HCT116 (cell line): ENCODE measurements at regions not wholly inside any gene's neighbourhood (a gene's known extent, or its start where the extent isn't known, plus 50 kb on each side); places are given as distances from the start of the nearest gene placed in this dataset.

Experiments used
- ATAC-seq: fragments of 200-7000 bp; cut with Tn5 transposase; 2 replicates; pipeline ENCODE4 v1.9.1; 2020; ENCODE audit warnings: mild to moderate bottlenecking, moderate library complexity
- BruUV-seq: library from RNA; stranded (reverse); fragments of 400-500 nt; replicated peaks from 2 replicates; lab custom pipeline; 2021; lab: Mats Ljungman, UMichigan
- CTCF ChIA-PET: fragments of 300-600 bp; sonication (Branson Sonifier 250); formaldehyde crosslinking; loops from one replicate; lab custom pipeline; 2021; ENCODE audit warnings: antibody characterized with exemption; lab: Charles Lee
- POLR2A ChIA-PET: fragments of 300-600, 350-600 bp; sonication (Branson Sonifier 250); formaldehyde crosslinking; loops from one replicate; lab custom pipeline; 2021; ENCODE audit warnings: antibody characterized with exemption; lab: Charles Lee
- RAD21 ChIA-PET, 2 experiments: fragments of 300-600 bp; sonication (Branson Sonifier 250); formaldehyde crosslinking; loops; one replicate each; lab custom pipeline; 2023; ENCODE audit warnings: low total read pairs in 2 of 2; ENCODE audit not compliant: uncharacterized antibody in 2 of 2, unreplicated experiment in 2 of 2, low non-redundant PET in 1 of 2; lab: Charles Lee
- DNase-seq: peaks from one replicate; pipeline ENCODE4 v3.0.0-alpha.2; 2010; ENCODE audit warnings: low read depth, low spot score
- H2AFZ ChIP-seq: fragments of 200-600 bp; shearing (Covaris generic), sonication (generic); 2 replicates; pipeline ENCODE4 v1.6.1; 2017; ENCODE audit warnings: low read depth, mixed run types, mixed read lengths, antibody characterized with exemption, low read length; ENCODE audit not compliant: poor library complexity, severe bottlenecking
- H3K27ac ChIP-seq: 2 replicates; pipeline ENCODE4 v1.5.1; 2012; ENCODE audit warnings: low read depth, low read length
- H3K27me3 ChIP-seq: fragments of 200-600 bp; sonication (generic); 2 replicates; pipeline ENCODE4 v1.6.1; 2016; ENCODE audit warnings: mixed run types, low read length, mixed read lengths; ENCODE audit not compliant: insufficient read depth
- H3K36me3 ChIP-seq, 2 experiments: fragments of 200-500 bp in 1 of 2; fragments of 200-600 bp in 1 of 2; sonication (Bioruptor generic) in 1 of 2; sonication (generic) in 1 of 2; 2 replicates each; pipeline versions ENCODE4 v1.5.1 to v1.6.1; 2014 to 2016; ENCODE audit warnings: low read length in 2 of 2, inconsistent platforms in 1 of 2, mixed read lengths in 1 of 2, mixed run types in 1 of 2; ENCODE audit not compliant: insufficient read depth in 2 of 2, control insufficient read depth in 1 of 2
- H3K4me1 ChIP-seq, 2 experiments: fragments of 200-600 bp in 1 of 2; sonication (generic) in 1 of 2; 2 replicates each; pipeline versions ENCODE4 v1.5.1 to v1.6.1; 2012 to 2017; ENCODE audit warnings: low read length in 2 of 2, inconsistent platforms in 1 of 2, mild to moderate bottlenecking in 1 of 2, mixed read lengths in 1 of 2, mixed run types in 1 of 2, moderate library complexity in 1 of 2; ENCODE audit not compliant: insufficient read depth in 2 of 2, control insufficient read depth in 1 of 2
- H3K4me2 ChIP-seq: fragments of 200-600 bp; sonication (generic); 2 replicates; pipeline ENCODE4 v1.6.1; 2017; ENCODE audit warnings: mixed run types, low read length, mixed read lengths
- H3K4me3 ChIP-seq, 2 experiments: fragments of 200-600 bp in 1 of 2; sonication (generic) in 1 of 2; replicated peaks in 1 of 2; 2 replicates each; pipeline ENCODE4 v1.5.1; 2011 to 2016; ENCODE audit warnings: low read length in 2 of 2, control low read depth in 1 of 2, low read depth in 1 of 2, mild to moderate bottlenecking in 1 of 2, mixed read lengths in 1 of 2, mixed run types in 1 of 2
- H3K79me2 ChIP-seq: fragments of 200-600 bp; sonication (generic); 2 replicates; pipeline ENCODE4 v1.6.1; 2017; ENCODE audit warnings: mild to moderate bottlenecking, mixed run types, low read length, moderate library complexity, mixed read lengths; ENCODE audit not compliant: insufficient read depth
- H3K9ac ChIP-seq: fragments of 200-600 bp; sonication (generic); 2 replicates; pipeline ENCODE4 v1.6.1; 2016; ENCODE audit warnings: low read length, mixed read lengths
- H3K9me2 ChIP-seq: fragments of 200-600 bp; sonication (generic), shearing (Covaris generic); 2 replicates; pipeline ENCODE4 v1.6.1; 2017; ENCODE audit warnings: mixed run types, mild to moderate bottlenecking, moderate library complexity; ENCODE audit not compliant: insufficient read depth
- H3K9me3 ChIP-seq, 2 experiments: fragments of 200-500 bp in 1 of 2; fragments of 200-600 bp in 1 of 2; sonication (Bioruptor generic) in 1 of 2; sonication (generic) in 1 of 2; 2 replicates each; pipeline ENCODE4 v1.6.1; 2014 to 2017; ENCODE audit warnings: low read length in 2 of 2, mixed read lengths in 2 of 2, inconsistent platforms in 1 of 2, low read depth in 1 of 2, mild to moderate bottlenecking in 1 of 2, mixed run types in 1 of 2, moderate library complexity in 1 of 2; ENCODE audit not compliant: control insufficient read depth in 1 of 2, insufficient read depth in 1 of 2
- H4K20me1 ChIP-seq: fragments of 200-600 bp; sonication (generic), shearing (Covaris generic); 2 replicates; pipeline ENCODE4 v1.6.1; 2017; ENCODE audit warnings: mixed run types, mild to moderate bottlenecking, moderate library complexity; ENCODE audit not compliant: insufficient read depth
- CBX3 ChIP-seq: IDR thresholded peaks from 2 replicates; pipeline ENCODE4 v1.6.1; 2012; ENCODE audit warnings: low read depth
- CEBPB ChIP-seq: IDR thresholded peaks from 2 replicates; pipeline ENCODE4 v1.6.1; 2012; ENCODE audit warnings: low read depth
- EGR1 ChIP-seq: IDR thresholded peaks from 2 replicates; pipeline ENCODE4 v1.6.1; 2012; ENCODE audit warnings: low read depth
- ELF1 ChIP-seq: IDR thresholded peaks from 2 replicates; pipeline ENCODE4 v1.6.1; 2012; ENCODE audit warnings: low read depth, borderline replicate concordance
- EZH2 ChIP-seq: fragments of 200-600 bp; sonication (generic); IDR thresholded peaks from 2 replicates; pipeline ENCODE4 v1.6.1; 2017; ENCODE audit warnings: antibody characterized with exemption, mixed run types
- FOSL1 ChIP-seq: IDR thresholded peaks from 2 replicates; pipeline ENCODE4 v1.6.1; 2012; ENCODE audit warnings: low read depth
- JUND ChIP-seq: IDR thresholded peaks from 2 replicates; pipeline ENCODE4 v1.6.1; 2012
- MAX ChIP-seq: IDR thresholded peaks from 2 replicates; pipeline ENCODE4 v1.6.1; 2012
- POLR2A ChIP-seq: IDR thresholded peaks from 2 replicates; pipeline ENCODE4 v1.7.0; 2011; ENCODE audit warnings: borderline replicate concordance; ENCODE audit not compliant: insufficient read depth, insufficient read length; ENCODE audit errors: extremely low read depth
- POLR2AphosphoS5 ChIP-seq: IDR thresholded peaks from 2 replicates; pipeline ENCODE4 v1.6.1; 2011; ENCODE audit warnings: mild to moderate bottlenecking, low read depth, low read length, moderate library complexity
- RAD21 ChIP-seq: IDR thresholded peaks from 2 replicates; pipeline ENCODE4 v1.6.1; 2012; ENCODE audit warnings: low read depth, mild to moderate bottlenecking
- REST ChIP-seq: IDR thresholded peaks from 2 replicates; pipeline ENCODE4 v1.6.1; 2012; ENCODE audit warnings: low read depth
- SIN3A ChIP-seq: IDR thresholded peaks from 2 replicates; pipeline ENCODE4 v1.6.1; 2012; ENCODE audit warnings: low read depth
- SP1 ChIP-seq: IDR thresholded peaks from 2 replicates; pipeline ENCODE4 v1.6.1; 2012; ENCODE audit warnings: low read depth
- TCF7L2 ChIP-seq: IDR thresholded peaks from 2 replicates; pipeline ENCODE4 v1.7.0; 2011; ENCODE audit warnings: borderline replicate concordance, inconsistent platforms; ENCODE audit not compliant: insufficient read depth, insufficient read length; ENCODE audit errors: extremely low read depth
- ZNF274 ChIP-seq: fragments of 200-500 bp; sonication (Bioruptor generic); IDR thresholded peaks from 2 replicates; pipeline ENCODE4 v1.6.1; 2014; ENCODE audit warnings: mild to moderate bottlenecking, low read depth, low read length, inconsistent platforms
- intact Hi-C: fragments of 100-400 bp; cut with micrococcal nuclease; formaldehyde crosslinking; loops from 2 replicates; pipeline ENCODE4 v1.10.0; 2022

GRCh38 chr4:123477711-123478209 is 81.2 kb downstream of the SPRY1 start:
- Histone ChIP-seq H3K9ac (no peak overlapping the region), H3K4me3 (no peak overlapping the region), H2AFZ (peak overlapping the region; percentile 8), H3K27ac (no peak overlapping the region), H3K4me1 (peaks cover 19 to 31% of the 10 kb centered on the region in 2 experiments), H4K20me1 (no peaks in the 10 kb centered on the region), H3K9me3 (no peaks in the 10 kb centered on the region), H3K36me3 (no peaks in the 10 kb centered on the region), H3K27me3 (no peaks in the 10 kb centered on the region), H3K9me2 (no peaks in the 10 kb centered on the region), H3K79me2 (no peaks in the 10 kb centered on the region), H3K4me2 (no peak overlapping the region)
- RAD21 ChIA-PET, result no interaction called here
- TF ChIP-seq RAD21, result no peak
- TF ChIP-seq FOSL1, result no peak
- TF ChIP-seq POLR2A, result no peak
- no peak for TF ChIP-seq SP1
- TF ChIP-seq ZNF274, result no peak
- no peak for TF ChIP-seq EZH2
- CTCF ChIA-PET, result interaction anchor here (1.7 kb wide), 1 partner anchor 104 kb away, joined by 3 read pairs; no protein-coding TSS in a partner anchor
- intact Hi-C loops, result no loop called here
- no TSS peak for BruUV-seq
- DNase-seq, result no peak
- POLR2A ChIA-PET, result no interaction called here
- no peak for ATAC-seq

GRCh38 chr4:123478859-123479345 is 82.3 kb downstream of the SPRY1 start:
- ChIA-PET POLR2A (no interaction called here), CTCF (interaction anchor here (1.7 kb wide), 1 partner anchor 103 kb away, joined by 3 read pairs; no protein-coding TSS in a partner anchor), RAD21 (no interaction called here)
- Histone ChIP-seq H3K9me3 (no peaks in the 10 kb centered on the region), H3K36me3 (no peaks in the 10 kb centered on the region), H3K27ac (no peak overlapping the region), H3K4me3 (peak overlapping the region in 1 of 2 experiments; percentile 6; a peak in 1 of 4 replicates), H3K9ac (no peak overlapping the region), H3K4me2 (peak overlapping the region; percentile 56), H2AFZ (peak overlapping the region; percentile 52), H3K9me2 (no peaks in the 10 kb centered on the region), H3K27me3 (no peaks in the 10 kb centered on the region), H3K79me2 (no peaks in the 10 kb centered on the region), H3K4me1 (peaks cover 19 to 31% of the 10 kb centered on the region in 2 experiments), H4K20me1 (no peaks in the 10 kb centered on the region)
- intact Hi-C loops, result no loop called here
- ATAC-seq (peak; percentile 95), DNase-seq (peak; percentile 64)
- BruUV-seq, result no TSS peak
- peak; percentile 77 for TF ChIP-seq SP1
- no peak for TF ChIP-seq REST
- TF ChIP-seq TCF7L2, result peak; percentile 97
- TF ChIP-seq POLR2AphosphoS5, result peak; percentile 41; the same call in 1 of the 2 replicates
- peak; percentile 64 for TF ChIP-seq JUND
- TF ChIP-seq SIN3A, result peak; percentile 49; the same call in 1 of the 2 replicates
- 0 out of 2 replicates have a peak, but pooled peaks have one; percentile 12 for TF ChIP-seq FOSL1
- TF ChIP-seq ELF1, result no peak
- peak; percentile 51; the same call in 1 of the 2 replicates for TF ChIP-seq CBX3
- no peak for TF ChIP-seq POLR2A
- no peak for TF ChIP-seq EGR1
- peak; percentile 65 for TF ChIP-seq MAX
- peak; percentile 91 for TF ChIP-seq CEBPB
